GM12878 (cell line): ENCODE measurements at regions not wholly inside any gene's neighbourhood (a gene's known extent, or its start where the extent isn't known, plus 50 kb on each side); places are given as distances from the start of the nearest gene placed in this dataset.

Source experiments
- ATAC-seq: fragments of 200-7000 bp; cut with Tn5 transposase; 3 replicates; pipeline ENCODE4 v1.9.1; 2020; ENCODE audit warnings: mild to moderate bottlenecking, moderate library complexity
- BruUV-seq: library from RNA; stranded (reverse); fragments of 400-500 nt; replicated peaks from 2 replicates; lab custom pipeline; 2021; lab: Mats Ljungman, UMichigan
- CTCF ChIA-PET: fragments of 300-600 bp; sonication (Branson Sonifier 250); formaldehyde crosslinking; extraction: SDS; loops from one replicate; lab custom pipeline; 2021; ENCODE audit warnings: inconsistent platforms; lab: Yijun Ruan, JAX
- POLR2A ChIA-PET: fragments of 350-600 bp; formaldehyde crosslinking; extraction: SDS; loops from one replicate; lab custom pipeline; 2021; ENCODE audit warnings: inconsistent platforms; lab: Charles Lee
- RAD21 ChIA-PET: fragments of 300-600 bp; sonication (Branson Sonifier 250); formaldehyde crosslinking; loops from one replicate; lab custom pipeline; 2023; ENCODE audit warnings: antibody characterized with exemption; ENCODE audit not compliant: unreplicated experiment; lab: Charles Lee
- SMC1A ChIA-PET: fragments of 300-600 bp; sonication (Branson Sonifier 250); formaldehyde crosslinking; loops from one replicate; lab custom pipeline; 2023; ENCODE audit not compliant: unreplicated experiment, uncharacterized antibody; lab: Charles Lee
- DNase-seq: peaks from one replicate; pipeline ENCODE4 v3.0.0-alpha.2; 2011; ENCODE audit warnings: low read depth, low spot score
- FAIRE-seq: peaks from 3 replicates; lab custom pipeline; 2011; peaks lifted over from hg19 to GRCh38; lab: Jason Lieb, UNC
- H2AFZ ChIP-seq: 2 replicates; pipeline ENCODE4 v1.6.0; 2011; ENCODE audit warnings: low read depth, low read length, control low read depth; ENCODE audit not compliant: control insufficient read depth
- H3K27ac ChIP-seq: 2 replicates; pipeline ENCODE4 v1.5.1; 2011; ENCODE audit warnings: control low read depth; ENCODE audit not compliant: control insufficient read depth, insufficient read depth
- H3K27me3 ChIP-seq, 2 experiments: replicated peaks in 1 of 2; 2 replicates each; pipeline versions ENCODE4 v1.6.0 to v1.6.1; 2011; ENCODE audit warnings: low read length in 1 of 2; ENCODE audit not compliant: control insufficient read depth in 2 of 2, insufficient read depth in 2 of 2
- H3K36me3 ChIP-seq, 2 experiments: 2 replicates each; pipeline ENCODE4 v1.5.1; 2011; ENCODE audit warnings: low read length in 1 of 2; ENCODE audit not compliant: control insufficient read depth in 2 of 2, insufficient read depth in 2 of 2
- H3K4me1 ChIP-seq: 2 replicates; pipeline ENCODE4 v1.6.1; 2011; ENCODE audit warnings: mild to moderate bottlenecking, low read length, moderate library complexity, mixed read lengths; ENCODE audit not compliant: control insufficient read depth, insufficient read depth
- H3K4me2 ChIP-seq: 2 replicates; pipeline ENCODE4 v1.6.0; 2011; ENCODE audit warnings: control low read depth; ENCODE audit not compliant: control insufficient read depth, insufficient read depth
- H3K4me3 ChIP-seq: fragments of 200-600 bp; sonication (generic); 2 replicates; pipeline ENCODE4 v1.5.1; 2016
- H3K79me2 ChIP-seq: 2 replicates; pipeline ENCODE4 v1.6.0; 2011; ENCODE audit warnings: low read length; ENCODE audit not compliant: control insufficient read depth, insufficient read depth
- H3K9ac ChIP-seq: 2 replicates; pipeline ENCODE4 v1.8.0; 2011; ENCODE audit warnings: low read length, control low read depth, mixed read lengths; ENCODE audit not compliant: control insufficient read depth, insufficient read depth
- H3K9me3 ChIP-seq: replicated peaks from 3 replicates; pipeline ENCODE4 v1.5.1; 2011; ENCODE audit warnings: mild to moderate bottlenecking, low read length; ENCODE audit not compliant: control insufficient read depth, insufficient read depth
- H4K20me1 ChIP-seq: 2 replicates; pipeline ENCODE4 v1.6.0; 2011; ENCODE audit not compliant: control insufficient read depth, insufficient read depth
- CBX3 ChIP-seq: fragments of 200-600 bp; sonication (generic); IDR thresholded peaks from 2 replicates; pipeline ENCODE4 v1.6.1; 2016; ENCODE audit warnings: low read depth, borderline replicate concordance
- CREM ChIP-seq: IDR thresholded peaks from 2 replicates; pipeline ENCODE4 v1.6.1; 2014; ENCODE audit warnings: antibody characterized with exemption, low read depth
- IRF4 ChIP-seq: IDR thresholded peaks from 2 replicates; pipeline ENCODE4 v1.6.1; 2011; ENCODE audit warnings: low read depth, low read length
- JUNB ChIP-seq: IDR thresholded peaks from 2 replicates; pipeline ENCODE4 v1.6.1; 2016; ENCODE audit warnings: antibody characterized with exemption, mild to moderate bottlenecking
- KAT2A ChIP-seq: conservative IDR thresholded peaks from 2 replicates; pipeline ENCODE4 v1.6.1; 2011; ENCODE audit warnings: low read depth, low read length; ENCODE audit not compliant: control insufficient read depth
- KDM1A ChIP-seq: fragments of 200-600 bp; sonication (generic); IDR thresholded peaks from 2 replicates; pipeline ENCODE4 v1.6.1; 2016; ENCODE audit warnings: borderline replicate concordance
- MYC ChIP-seq: IDR thresholded peaks from 2 replicates; pipeline ENCODE4 v1.6.1; 2011; ENCODE audit warnings: mild to moderate bottlenecking, low read length, moderate library complexity, inconsistent platforms; ENCODE audit not compliant: insufficient read depth, insufficient replicate concordance, insufficient read length, severe bottlenecking
- POLR2AphosphoS2 ChIP-seq: IDR thresholded peaks from 2 replicates; pipeline ENCODE4 v1.6.1; 2011; ENCODE audit warnings: low read depth, mild to moderate bottlenecking, low read length, improper control_type of control experiment, moderate library complexity
- SIX5 ChIP-seq: IDR thresholded peaks from 2 replicates; pipeline ENCODE4 v1.6.1; 2011; ENCODE audit warnings: mild to moderate bottlenecking, low read depth, low read length, moderate library complexity; ENCODE audit not compliant: severe bottlenecking
- SPI1 ChIP-seq: IDR thresholded peaks from 2 replicates; pipeline ENCODE4 v1.6.1; 2011; ENCODE audit warnings: low read depth, mild to moderate bottlenecking, low read length, moderate library complexity, borderline replicate concordance; ENCODE audit not compliant: insufficient read depth
- SRF ChIP-seq, 2 experiments: IDR thresholded peaks; 2 replicates each; pipeline ENCODE4 v1.6.1; 2011; ENCODE audit warnings: low read depth in 2 of 2, low read length in 2 of 2, mild to moderate bottlenecking in 1 of 2, moderate library complexity in 1 of 2
- STAT1 ChIP-seq: fragments of 450-650 bp; conservative IDR thresholded peaks from 2 replicates; pipeline ENCODE4 v1.6.1; 2014; ENCODE audit warnings: antibody characterized with exemption, mild to moderate bottlenecking
- ZNF384 ChIP-seq: IDR thresholded peaks from 2 replicates; pipeline ENCODE4 v1.6.1; 2012; ENCODE audit warnings: low read depth, mild to moderate bottlenecking, low read length, improper control_type of control experiment, borderline replicate concordance
- ZSCAN29 ChIP-seq: fragments of 450-650 bp; IDR thresholded peaks from 2 replicates; pipeline ENCODE4 v1.6.1; 2017; ENCODE audit warnings: mild to moderate bottlenecking, moderate library complexity
- WGBS: methylation state at CpG from one replicate; pipeline ENCODE4 v1.1.6; 2016; ENCODE audit warnings: low lambda C conversion rate; ENCODE audit not compliant: insufficient replicate concordance, insufficient coverage; ENCODE audit errors: missing lambda C conversion rate; 5-methylcytosine and 5-hydroxymethylcytosine counted together
- in situ Hi-C: fragments of 300-500 bp; cut with MboI; formaldehyde crosslinking; loops from 9 replicates; pipeline ENCODE4 v1.14.3; 2018; ENCODE audit warnings: mixed read lengths
- intact Hi-C: fragments of 100-400 bp; cut with micrococcal nuclease; formaldehyde crosslinking; loops from one replicate; pipeline ENCODE4 v1.14.2; 2022; ENCODE audit not compliant: unreplicated experiment
- TF ChIP-seq, protein P1 (sequence below): fragments of 150-350 bp; IDR thresholded peaks from 2 replicates; pipeline ENCODE4 v1.6.1; 2014; ENCODE audit warnings: mild to moderate bottlenecking, low read depth, low read length
- TF ChIP-seq, protein P2 (sequence below): IDR thresholded peaks from 2 replicates; pipeline ENCODE4 v1.6.1; 2011; ENCODE audit warnings: low read depth, low read length, improper control_type of control experiment, borderline replicate concordance
- TF ChIP-seq, protein P3 (sequence below): fragments of 450-650 bp; formaldehyde crosslinking; IDR thresholded peaks from 2 replicates; pipeline ENCODE4 v1.4.0; 2022; ENCODE audit warnings: mild to moderate bottlenecking, moderate library complexity

DNA sequence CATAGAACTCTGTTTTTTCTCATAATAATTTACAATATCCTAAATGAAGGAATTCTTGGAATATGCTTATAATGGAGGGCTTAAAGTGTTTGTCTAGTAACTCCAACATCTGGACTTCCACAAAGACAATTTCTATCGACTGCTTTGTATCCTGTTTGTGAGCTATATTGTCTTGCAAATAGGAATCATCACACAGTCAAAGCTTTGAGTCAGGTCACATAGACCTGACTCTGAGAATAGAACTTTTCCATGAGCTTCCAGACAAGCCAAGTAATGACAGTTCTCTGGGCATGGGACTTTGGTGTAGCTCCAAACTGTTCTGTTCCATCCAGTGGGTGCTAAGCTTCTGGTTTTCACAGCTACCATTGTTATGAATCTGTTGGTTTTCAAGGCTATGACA, 75.2 kb upstream of the GALNT7 start (continued):
- TF ChIP-seq, protein P1, sequence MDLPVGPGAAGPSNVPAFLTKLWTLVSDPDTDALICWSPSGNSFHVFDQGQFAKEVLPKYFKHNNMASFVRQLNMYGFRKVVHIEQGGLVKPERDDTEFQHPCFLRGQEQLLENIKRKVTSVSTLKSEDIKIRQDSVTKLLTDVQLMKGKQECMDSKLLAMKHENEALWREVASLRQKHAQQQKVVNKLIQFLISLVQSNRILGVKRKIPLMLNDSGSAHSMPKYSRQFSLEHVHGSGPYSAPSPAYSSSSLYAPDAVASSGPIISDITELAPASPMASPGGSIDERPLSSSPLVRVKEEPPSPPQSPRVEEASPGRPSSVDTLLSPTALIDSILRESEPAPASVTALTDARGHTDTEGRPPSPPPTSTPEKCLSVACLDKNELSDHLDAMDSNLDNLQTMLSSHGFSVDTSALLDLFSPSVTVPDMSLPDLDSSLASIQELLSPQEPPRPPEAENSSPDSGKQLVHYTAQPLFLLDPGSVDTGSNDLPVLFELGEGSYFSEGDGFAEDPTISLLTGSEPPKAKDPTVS: no peak
- TF ChIP-seq STAT1 (no peak), POLR2AphosphoS2 (no peak)
- TF ChIP-seq, protein P2, sequence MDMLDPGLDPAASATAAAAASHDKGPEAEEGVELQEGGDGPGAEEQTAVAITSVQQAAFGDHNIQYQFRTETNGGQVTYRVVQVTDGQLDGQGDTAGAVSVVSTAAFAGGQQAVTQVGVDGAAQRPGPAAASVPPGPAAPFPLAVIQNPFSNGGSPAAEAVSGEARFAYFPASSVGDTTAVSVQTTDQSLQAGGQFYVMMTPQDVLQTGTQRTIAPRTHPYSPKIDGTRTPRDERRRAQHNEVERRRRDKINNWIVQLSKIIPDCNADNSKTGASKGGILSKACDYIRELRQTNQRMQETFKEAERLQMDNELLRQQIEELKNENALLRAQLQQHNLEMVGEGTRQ: no peak
- TF ChIP-seq, all 136 proteins: peak for 0

DNA sequence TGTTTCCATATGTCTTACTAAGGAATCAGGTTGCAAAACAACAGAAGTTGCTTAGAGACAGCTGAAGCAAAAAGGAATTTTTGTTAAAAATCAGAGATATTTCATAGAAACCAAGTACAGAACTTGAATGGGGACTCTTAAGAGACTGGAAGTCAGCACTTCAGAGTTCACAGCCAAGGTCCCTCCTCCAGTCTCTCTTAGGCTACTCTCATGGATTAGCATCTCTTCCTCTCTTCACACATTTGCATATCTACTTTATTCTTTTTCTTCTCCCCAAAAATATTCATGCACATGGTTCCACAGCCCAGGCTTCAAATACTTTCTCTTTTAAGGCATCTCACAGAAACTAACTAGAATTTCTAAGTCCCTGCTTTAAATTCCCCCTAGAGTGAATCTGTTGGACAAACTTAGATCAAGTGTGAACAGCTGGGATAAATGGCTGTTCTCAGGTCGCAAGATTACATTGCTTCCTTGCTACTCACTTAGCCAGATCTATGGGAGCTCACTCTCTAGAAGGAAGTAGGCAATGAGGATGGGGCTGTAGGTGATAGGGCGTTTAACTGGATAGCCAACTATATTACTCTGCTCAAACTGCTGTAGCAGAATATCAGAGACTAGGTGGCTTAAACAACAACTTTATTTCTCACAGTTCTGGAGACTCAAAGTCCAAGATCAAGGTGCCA, 73.7 kb upstream of the GALNT7 start:
- DNase-seq: no peak
- BruUV-seq: no TSS peak
- ChIA-PET RAD21 (no interaction called here), CTCF (no interaction called here), SMC1A (interaction anchor here (0.5 kb wide), 1 partner anchor 73 kb away, joined by 4 read pairs; no protein-coding TSS in a partner anchor), POLR2A (no interaction called here)
- Histone ChIP-seq H3K4me3 (no peak overlapping the region), H2AFZ (no peak overlapping the region), H3K79me2 (no peaks in the 10 kb centered on the region), H3K36me3 (no peaks in the 10 kb centered on the region), H3K27me3 (no peaks in the 10 kb centered on the region), H3K4me1 (no peaks in the 10 kb centered on the region), H3K4me2 (no peak overlapping the region), H3K9me3 (no peaks in the 10 kb centered on the region), H3K9ac (no peak overlapping the region), H3K27ac (no peak overlapping the region), H4K20me1 (no peaks in the 10 kb centered on the region)
- WGBS: 38% methylated on average over 2 of the region's 2 CpGs
- in situ Hi-C loops: no loop called here
- TF ChIP-seq MYC (no peak), JUNB (no peak), KAT2A (no peak), IRF4 (no peak), SRF (IDR thresholded peaks at IDR 0.05; ENCODE audit: low read depth in 2 of 2, low read length in 2 of 2) (no peak), CBX3 (no peak), ZNF384 (no peak), ZSCAN29 (no peak), SIX5 (no peak), CREM (no peak), KDM1A (no peak), SPI1 (no peak)
- TF ChIP-seq, protein P3, sequence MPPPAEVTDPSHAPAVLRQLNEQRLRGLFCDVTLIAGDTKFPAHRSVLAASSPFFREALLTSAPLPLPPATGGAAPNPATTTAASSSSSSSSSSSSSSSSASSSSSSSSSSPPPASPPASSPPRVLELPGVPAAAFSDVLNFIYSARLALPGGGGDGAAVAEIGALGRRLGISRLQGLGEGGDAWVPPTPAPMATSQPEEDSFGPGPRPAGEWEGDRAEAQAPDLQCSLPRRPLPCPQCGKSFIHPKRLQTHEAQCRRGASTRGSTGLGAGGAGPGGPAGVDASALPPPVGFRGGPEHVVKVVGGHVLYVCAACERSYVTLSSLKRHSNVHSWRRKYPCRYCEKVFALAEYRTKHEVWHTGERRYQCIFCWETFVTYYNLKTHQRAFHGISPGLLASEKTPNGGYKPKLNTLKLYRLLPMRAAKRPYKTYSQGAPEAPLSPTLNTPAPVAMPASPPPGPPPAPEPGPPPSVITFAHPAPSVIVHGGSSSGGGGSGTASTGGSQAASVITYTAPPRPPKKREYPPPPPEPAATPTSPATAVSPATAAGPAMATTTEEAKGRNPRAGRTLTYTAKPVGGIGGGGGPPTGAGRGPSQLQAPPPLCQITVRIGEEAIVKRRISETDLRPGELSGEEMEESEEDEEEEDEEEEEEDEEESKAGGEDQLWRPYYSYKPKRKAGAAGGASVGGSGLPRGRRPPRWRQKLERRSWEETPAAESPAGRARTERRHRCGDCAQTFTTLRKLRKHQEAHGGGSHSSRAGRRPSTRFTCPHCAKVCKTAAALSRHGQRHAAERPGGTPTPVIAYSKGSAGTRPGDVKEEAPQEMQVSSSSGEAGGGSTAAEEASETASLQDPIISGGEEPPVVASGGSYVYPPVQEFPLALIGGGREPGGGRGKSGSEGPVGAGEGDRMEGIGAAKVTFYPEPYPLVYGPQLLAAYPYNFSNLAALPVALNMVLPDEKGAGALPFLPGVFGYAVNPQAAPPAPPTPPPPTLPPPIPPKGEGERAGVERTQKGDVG (CRISPR knock-in tag): no peak
- ATAC-seq: no peak
- intact Hi-C loops: no loop called here
- FAIRE-seq: no peak
